GM10248 (cell line): ENCODE measurements at regions not wholly inside any gene's neighbourhood (a gene's known extent, or its start where the extent isn't known, plus 50 kb on each side); places are given as distances from the start of the nearest gene placed in this dataset.

ENCODE experiments used
- CTCF ChIA-PET: fragments of 300-600 bp; sonication (Branson Sonifier 250); formaldehyde crosslinking; extraction: SDS; loops from one replicate; lab custom pipeline; 2021; ENCODE audit warnings: antibody characterized with exemption; lab: Yijun Ruan, JAX
- POLR2A ChIA-PET: fragments of 350-650 bp; sonication (Branson Sonifier 250); formaldehyde crosslinking; extraction: SDS; loops from one replicate; lab custom pipeline; 2020; ENCODE audit warnings: antibody characterized with exemption; lab: Yijun Ruan, JAX
- DNase-seq: peaks from one replicate; pipeline ENCODE4 v3.0.0; 2012; ENCODE audit errors: extremely low spot score
- CTCF ChIP-seq: IDR thresholded peaks from 2 replicates; pipeline ENCODE4 v1.5.1; 2012; ENCODE audit warnings: mild to moderate bottlenecking, low read depth; ENCODE audit errors: extremely low read depth, missing control alignments, control extremely low read depth

- ChIA-PET CTCF (no interaction called here), POLR2A (no interaction called here)
- no peak for DNase-seq
- TF ChIP-seq CTCF: no peak
These were observed 378.6 kb downstream of the CBLN4 start for GRCh38 chr20:55626716-55627115.

GRCh38 chr20:55616367-55616766 is 389.0 kb downstream of the CBLN4 start:
- ChIA-PET CTCF (interaction anchor here (2.2 kb wide), 1 partner anchor 28 kb away, joined by 4 read pairs; no protein-coding TSS in a partner anchor), POLR2A (no interaction called here)
- TF ChIP-seq CTCF: no peak
- DNase-seq: no peak

GRCh38 chr20:55615818-55616217 is 389.5 kb downstream of the CBLN4 start:
- ChIA-PET CTCF (interaction anchor here (2.2 kb wide), 1 partner anchor 28 kb away, joined by 4 read pairs; no protein-coding TSS in a partner anchor), POLR2A (no interaction called here)
- no peak for DNase-seq
- TF ChIP-seq CTCF: no peak

- CTCF ChIA-PET: no interaction called here
- POLR2A ChIA-PET: no interaction called here
- no peak for DNase-seq
These were observed 391.0 kb downstream of the CBLN4 start for GRCh38 chr20:55614220-55614757.

GRCh38 chr20:55610756-55611155 is 394.6 kb downstream of the CBLN4 start:
- CTCF ChIA-PET: interaction anchor here (1.6 kb wide), 1 partner anchor 16 kb away, joined by 5 read pairs; no protein-coding TSS in a partner anchor
- no peak for TF ChIP-seq CTCF
- DNase-seq: no peak
- POLR2A ChIA-PET: no interaction called here

More at GRCh38 chr20:55614220-55614757, 391.0 kb downstream of the CBLN4 start:
- no peak for TF ChIP-seq CTCF

- ChIA-PET POLR2A (no interaction called here), CTCF (no interaction called here)
- DNase-seq: no peak
- TF ChIP-seq CTCF: no peak
These were observed 399.7 kb downstream of the CBLN4 start for GRCh38 chr20:55605594-55605993.

- TF ChIP-seq CTCF: no peak
- DNase-seq: no peak
- POLR2A ChIA-PET: no interaction called here
- CTCF ChIA-PET: no interaction called here
These were observed 407.8 kb downstream of the CBLN4 start for GRCh38 chr20:55597526-55597925.
